ENCODE measurements at regions not wholly inside any gene's neighbourhood (a gene's known extent, or its start where the extent isn't known, plus 50 kb on each side); places are given as distances from the start of the nearest gene placed in this dataset.
"Not testable (repeated sequence)": the region's sequence is repeated elsewhere in the genome, so short reads cannot be mapped to it uniquely, and the experiment has no call there.

DNA sequence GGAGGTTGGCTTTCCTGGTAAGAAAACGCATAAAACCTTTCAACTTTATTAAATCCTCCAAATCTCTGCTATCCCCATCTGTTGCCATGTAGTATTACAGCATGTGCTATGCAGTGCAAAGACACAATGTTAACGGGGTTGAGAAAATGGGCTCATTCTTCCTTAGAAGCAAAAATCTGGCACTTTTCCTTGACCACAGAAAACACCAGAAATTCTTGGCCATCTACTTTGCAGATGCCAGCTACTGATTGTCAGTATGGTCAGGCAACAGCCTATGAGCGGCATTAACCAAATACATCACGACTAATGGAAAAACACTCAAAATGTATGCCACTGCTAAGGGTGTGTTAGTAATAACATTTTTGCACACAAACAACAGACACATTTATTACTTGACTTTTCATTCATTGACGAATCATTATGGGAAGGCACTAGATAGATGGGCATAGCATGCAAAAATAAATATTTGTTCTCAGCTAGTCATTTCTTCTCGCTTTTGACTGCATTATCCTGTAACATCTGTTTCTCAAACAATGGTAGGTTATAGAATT lies 65.2 kb upstream of the CRIM1 start:
- H3K4me1 ChIP-seq = no peaks in the 10 kb centered on the region
- no peak overlapping the region for H3K27ac ChIP-seq
- no peaks in the 10 kb centered on the region for H3K36me3 ChIP-seq
- no peak for TF ChIP-seq EP300 (IDR thresholded peaks at IDR 0.05)
- TF ChIP-seq POLR2AphosphoS5 (IDR thresholded peaks at IDR 0.05) = no peak
- TF ChIP-seq POLR2A (IDR thresholded peaks at IDR 0.05) = no peak
- TF ChIP-seq, protein P1, sequence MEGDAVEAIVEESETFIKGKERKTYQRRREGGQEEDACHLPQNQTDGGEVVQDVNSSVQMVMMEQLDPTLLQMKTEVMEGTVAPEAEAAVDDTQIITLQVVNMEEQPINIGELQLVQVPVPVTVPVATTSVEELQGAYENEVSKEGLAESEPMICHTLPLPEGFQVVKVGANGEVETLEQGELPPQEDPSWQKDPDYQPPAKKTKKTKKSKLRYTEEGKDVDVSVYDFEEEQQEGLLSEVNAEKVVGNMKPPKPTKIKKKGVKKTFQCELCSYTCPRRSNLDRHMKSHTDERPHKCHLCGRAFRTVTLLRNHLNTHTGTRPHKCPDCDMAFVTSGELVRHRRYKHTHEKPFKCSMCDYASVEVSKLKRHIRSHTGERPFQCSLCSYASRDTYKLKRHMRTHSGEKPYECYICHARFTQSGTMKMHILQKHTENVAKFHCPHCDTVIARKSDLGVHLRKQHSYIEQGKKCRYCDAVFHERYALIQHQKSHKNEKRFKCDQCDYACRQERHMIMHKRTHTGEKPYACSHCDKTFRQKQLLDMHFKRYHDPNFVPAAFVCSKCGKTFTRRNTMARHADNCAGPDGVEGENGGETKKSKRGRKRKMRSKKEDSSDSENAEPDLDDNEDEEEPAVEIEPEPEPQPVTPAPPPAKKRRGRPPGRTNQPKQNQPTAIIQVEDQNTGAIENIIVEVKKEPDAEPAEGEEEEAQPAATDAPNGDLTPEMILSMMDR (IDR thresholded peaks at IDR 0.05) = no peak
- H3K27me3 ChIP-seq = no peaks in the 10 kb centered on the region
- H3K9me3 ChIP-seq = no peaks in the 10 kb centered on the region
- ATAC-seq = no peak
- 74 to 87% methylated on average over 4 to 6 of the region's 6 CpGs for WGBS, 2 donors (ENCODE audit: low coverage in 1 of 2)
- no peak overlapping the region for H3K4me3 ChIP-seq

DNA sequence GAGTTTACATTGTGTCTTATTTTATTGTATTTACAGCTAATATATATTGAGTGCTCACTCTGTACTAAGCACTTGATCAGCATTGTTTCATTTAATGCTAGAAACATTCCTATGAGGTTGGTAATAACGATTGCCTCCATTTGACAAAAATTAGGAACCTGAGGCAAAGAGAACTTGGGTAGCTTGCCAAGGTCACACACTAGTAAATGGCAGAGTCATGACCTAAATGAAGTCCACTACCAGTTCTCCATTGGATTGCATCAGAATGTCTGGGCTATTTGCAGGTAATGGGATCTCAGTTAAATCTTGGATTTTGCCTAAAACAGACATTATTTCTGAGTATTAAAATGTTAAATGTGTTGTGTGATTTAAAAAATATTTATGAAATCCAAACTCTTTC lies 65.8 kb upstream of the CRIM1 start:
- WGBS, 2 donors (ENCODE audit: low coverage in 1 of 2) = 80 to 100% methylated on average over 1 of the region's 1 CpG
- H3K27ac ChIP-seq = no peak overlapping the region
- no peaks in the 10 kb centered on the region for H3K4me1 ChIP-seq
- H3K9me3 ChIP-seq = no peaks in the 10 kb centered on the region
- no peaks in the 10 kb centered on the region for H3K36me3 ChIP-seq
- no peak overlapping the region for H3K4me3 ChIP-seq
- H3K27me3 ChIP-seq = no peaks in the 10 kb centered on the region
- no peak for ATAC-seq
- TF ChIP-seq POLR2A (IDR thresholded peaks at IDR 0.05) (no peak), POLR2AphosphoS5 (IDR thresholded peaks at IDR 0.05) (no peak), EP300 (IDR thresholded peaks at IDR 0.05) (no peak)
- TF ChIP-seq, protein P1 (IDR thresholded peaks at IDR 0.05) = no peak

DNA sequence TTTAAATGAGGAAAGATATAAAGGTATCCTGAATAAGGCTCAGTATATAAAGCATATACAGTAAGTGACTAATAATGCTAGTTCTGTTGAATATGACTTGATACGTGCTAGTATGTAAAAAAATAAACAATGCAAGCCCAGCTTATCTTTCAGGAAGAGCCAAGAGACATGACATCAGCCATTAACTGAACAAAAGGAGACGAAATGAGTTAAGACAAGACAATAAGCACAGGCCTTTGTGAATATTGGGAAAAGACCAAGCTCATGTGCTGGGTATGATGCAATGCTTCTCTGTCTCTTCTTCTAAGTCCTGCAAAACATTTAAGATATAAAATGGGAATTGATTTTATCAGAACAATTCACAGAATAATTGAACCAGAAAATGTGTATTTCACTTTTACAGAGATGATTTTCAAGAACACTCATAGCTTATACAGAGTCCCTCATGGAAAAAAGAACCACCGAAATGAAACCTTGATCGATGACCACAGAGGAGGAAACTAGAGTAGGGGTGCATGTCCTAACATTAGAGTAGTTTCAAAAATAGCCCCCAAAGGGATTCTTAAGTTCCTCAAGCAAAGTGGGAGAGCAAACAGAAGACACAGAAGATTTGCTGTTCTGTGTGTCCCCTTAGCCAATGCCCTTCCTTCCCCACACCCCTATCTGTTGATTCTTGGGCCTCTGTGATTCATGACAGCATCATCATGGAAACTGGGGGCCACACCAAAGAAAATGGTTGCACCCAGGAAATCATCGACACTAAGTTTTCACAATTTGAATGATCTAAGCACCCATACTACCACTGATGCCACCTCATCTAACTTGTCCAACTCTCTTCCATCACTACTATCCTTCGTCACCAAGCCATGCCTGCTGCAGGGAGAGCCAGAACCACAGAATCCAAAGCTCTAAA lies 68.0 kb upstream of the CRIM1 start:
- Histone ChIP-seq H3K27me3 (no peaks in the 10 kb centered on the region), H3K4me1 (no peaks in the 10 kb centered on the region), H3K4me3 (no peak overlapping the region), H3K27ac (no peak overlapping the region), H3K36me3 (no peaks in the 10 kb centered on the region), H3K9me3 (no peaks in the 10 kb centered on the region)
- TF ChIP-seq, protein P1 (IDR thresholded peaks at IDR 0.05) = no peak
- no peak for TF ChIP-seq POLR2A (IDR thresholded peaks at IDR 0.05)
- TF ChIP-seq POLR2AphosphoS5 (IDR thresholded peaks at IDR 0.05) = no peak
- no peak for TF ChIP-seq EP300 (IDR thresholded peaks at IDR 0.05)
- 71 to 78% methylated on average over 4 to 6 of the region's 6 CpGs for WGBS, 2 donors (ENCODE audit: low coverage in 1 of 2)
- ATAC-seq = no peak

DNA sequence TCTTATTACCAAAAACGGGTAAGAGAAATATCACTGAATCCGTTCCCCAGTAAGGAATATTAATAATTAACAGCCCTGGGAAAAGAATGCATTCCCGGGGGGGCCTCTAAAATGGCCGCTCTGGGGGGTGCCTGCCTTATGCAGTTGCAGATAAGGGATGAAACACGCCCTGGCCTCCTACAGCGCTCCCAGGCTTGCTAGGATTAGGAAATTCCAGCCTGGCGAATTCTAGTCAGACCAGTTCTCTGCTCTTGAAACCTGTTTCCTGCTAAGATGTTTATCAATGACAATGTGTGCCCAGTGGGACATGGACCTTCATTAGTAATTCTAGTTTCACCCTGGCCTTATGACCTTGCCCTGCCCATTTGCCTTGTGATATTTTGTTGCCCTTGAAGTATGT lies 76.1 kb upstream of the CRIM1 start:
- not testable (repeated sequence) for H3K9me3 ChIP-seq, H3K4me1 ChIP-seq, H3K36me3 ChIP-seq, H3K27ac ChIP-seq, ATAC-seq, H3K27me3 ChIP-seq, H3K4me3 ChIP-seq
- WGBS, 2 donors (ENCODE audit: low coverage in 1 of 2) = 77 to 100% methylated on average over 2 to 7 of the region's 7 CpGs

DNA sequence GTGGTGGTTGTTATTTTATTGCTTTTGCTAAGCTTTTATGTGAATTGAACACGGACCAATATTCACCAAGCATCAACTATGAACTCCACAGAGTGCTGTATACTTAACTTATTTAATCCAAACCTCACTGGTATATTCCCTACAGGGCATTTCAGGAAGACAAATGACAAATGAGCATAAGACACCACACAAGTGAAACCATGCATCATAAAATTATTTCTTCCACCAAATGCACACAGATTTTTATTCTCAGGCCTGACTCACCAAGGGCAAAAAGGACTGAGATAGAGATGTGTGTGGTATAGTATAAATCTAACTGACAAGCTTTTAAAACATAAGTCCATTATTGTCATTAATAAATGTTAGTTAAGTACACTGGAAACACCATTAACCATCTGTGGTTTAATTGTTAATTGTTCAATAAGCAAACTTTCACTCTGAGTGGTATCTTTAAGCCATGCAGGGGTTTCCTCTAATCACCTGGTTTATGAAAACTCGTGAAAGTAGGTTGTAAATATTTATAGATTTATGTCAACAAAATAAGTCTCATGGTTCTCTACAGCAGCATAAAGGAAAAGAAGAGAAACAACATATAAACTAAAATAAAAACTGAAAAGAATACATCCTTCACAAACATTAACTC lies 77.6 kb upstream of the CRIM1 start:
- Histone ChIP-seq H3K36me3 (no peaks in the 10 kb centered on the region), H3K4me3 (no peak overlapping the region), H3K27ac (no peak overlapping the region), H3K9me3 (no peaks in the 10 kb centered on the region), H3K27me3 (no peaks in the 10 kb centered on the region), H3K4me1 (no peaks in the 10 kb centered on the region)
- ATAC-seq = no peak
- TF ChIP-seq POLR2AphosphoS5 (IDR thresholded peaks at IDR 0.05) = no peak
- TF ChIP-seq, protein P1 (IDR thresholded peaks at IDR 0.05) = no peak
- no peak for TF ChIP-seq EP300 (IDR thresholded peaks at IDR 0.05)
- TF ChIP-seq POLR2A (IDR thresholded peaks at IDR 0.05) = no peak
- WGBS, 2 donors (ENCODE audit: low coverage in 1 of 2) = 31 to 53% methylated on average over 2 of the region's 2 CpGs
